WTC11 (cell line): ENCODE measurements at regions not wholly inside any gene's neighbourhood (a gene's known extent, or its start where the extent isn't known, plus 50 kb on each side); places are given as distances from the start of the nearest gene placed in this dataset.

ENCODE experiments used
- ATAC-seq: fragments of 200-7000 bp; cut with Tn5 transposase; 2 replicates; pipeline ENCODE4 v1.10.0; 2021; ENCODE audit warnings: mild to moderate bottlenecking, moderate library complexity
- CTCF ChIA-PET: fragments of 300-600 bp; sonication (Branson Sonifier 250); formaldehyde crosslinking; loops from one replicate; lab custom pipeline; 2021; ENCODE audit warnings: antibody characterized with exemption; lab: Charles Lee
- POLR2A ChIA-PET: fragments of 350-600 bp; sonication (Branson Sonifier 250); formaldehyde crosslinking; loops from one replicate; lab custom pipeline; 2021; ENCODE audit warnings: antibody characterized with exemption; lab: Charles Lee
- DNase-seq: peaks from one replicate; pipeline ENCODE4 v3.0.0; 2021; ENCODE audit warnings: low spot score
- H3K27ac Mint-ChIP-seq: 2 replicates; pipeline ENCODE4 v1.8.0; 2021; ENCODE audit warnings: mixed read lengths
- H3K27me3 Mint-ChIP-seq: 2 replicates; pipeline ENCODE4 v1.8.0; 2021; ENCODE audit warnings: low read depth, mild to moderate bottlenecking, moderate library complexity, mixed read lengths
- H3K36me3 Mint-ChIP-seq: 2 replicates; pipeline ENCODE4 v1.8.0; 2021; ENCODE audit warnings: mixed read lengths
- H3K4me1 Mint-ChIP-seq: 2 replicates; pipeline ENCODE4 v1.8.0; 2022; ENCODE audit warnings: mixed read lengths
- H3K4me3 Mint-ChIP-seq: 2 replicates; pipeline ENCODE4 v1.8.0; 2021; ENCODE audit warnings: mild to moderate bottlenecking, moderate library complexity, mixed read lengths
- H3K9me3 Mint-ChIP-seq: 2 replicates; pipeline ENCODE4 v1.8.0; 2021; ENCODE audit warnings: mixed read lengths
- AR ChIP-seq: fragments of 250-450 bp; sonication (Bioruptor Pico); IDR thresholded peaks from 2 replicates; pipeline ENCODE4 v1.9.0; 2021; ENCODE audit warnings: mild to moderate bottlenecking
- ATF3 ChIP-seq: sonication (generic); formaldehyde crosslinking; conservative IDR thresholded peaks from 2 replicates; pipeline ENCODE4 v1.8.1; 2022; ENCODE audit warnings: mild to moderate bottlenecking, missing genetic modification reagents
- CDX4 ChIP-seq: fragments of 250-450 bp; sonication (Bioruptor Pico); IDR thresholded peaks from 2 replicates; pipeline ENCODE4 v1.9.0; 2021; ENCODE audit warnings: moderate library complexity, mild to moderate bottlenecking, inconsistent platforms, borderline replicate concordance
- ELF4 ChIP-seq: sonication (generic); formaldehyde crosslinking; IDR thresholded peaks from 2 replicates; pipeline ENCODE4 v1.8.1; 2022; ENCODE audit warnings: low read depth, mild to moderate bottlenecking, moderate library complexity, missing genetic modification reagents
- ESRRA ChIP-seq: sonication (generic); formaldehyde crosslinking; IDR thresholded peaks from 2 replicates; pipeline ENCODE4 v1.8.1; 2022; ENCODE audit warnings: mild to moderate bottlenecking, missing genetic modification reagents, borderline replicate concordance
- FOXJ3 ChIP-seq: sonication (generic); formaldehyde crosslinking; IDR thresholded peaks from 2 replicates; pipeline ENCODE4 v1.9.0; 2021; ENCODE audit warnings: missing genetic modification reagents, mild to moderate bottlenecking, borderline replicate concordance
- FOXP4 ChIP-seq: sonication (generic); formaldehyde crosslinking; IDR thresholded peaks from 2 replicates; pipeline ENCODE4 v1.8.0; 2022; ENCODE audit warnings: mild to moderate bottlenecking, missing genetic modification reagents
- GTF2I ChIP-seq: fragments of 250-450 bp; sonication (Bioruptor Pico); conservative IDR thresholded peaks from 2 replicates; pipeline ENCODE4 v1.4.0; 2021; ENCODE audit warnings: mild to moderate bottlenecking
- NFATC4 ChIP-seq: fragments of 250-450 bp; sonication (Bioruptor Pico); IDR thresholded peaks from 2 replicates; pipeline ENCODE4 v1.9.0; 2021; ENCODE audit warnings: mild to moderate bottlenecking
- PRDM15 ChIP-seq: sonication (generic); formaldehyde crosslinking; IDR thresholded peaks from 2 replicates; pipeline ENCODE4 v1.8.0; 2022; ENCODE audit warnings: missing genetic modification reagents
- ZNF121 ChIP-seq: sonication (generic); formaldehyde crosslinking; IDR thresholded peaks from 2 replicates; pipeline ENCODE4 v1.8.0; 2023; ENCODE audit warnings: missing genetic modification reagents
- ZNF138 ChIP-seq: sonication (generic); formaldehyde crosslinking; conservative IDR thresholded peaks from 2 replicates; pipeline ENCODE4 v1.8.1; 2022; ENCODE audit warnings: mild to moderate bottlenecking, moderate library complexity, missing genetic modification reagents
- ZNF317 ChIP-seq: sonication (generic); formaldehyde crosslinking; IDR thresholded peaks from 2 replicates; pipeline ENCODE4 v1.8.1; 2023; ENCODE audit warnings: low read depth, mild to moderate bottlenecking, moderate library complexity, missing genetic modification reagents, borderline replicate concordance
- ZNF416 ChIP-seq: fragments of 250-450 bp; sonication (Bioruptor Pico); IDR thresholded peaks from 2 replicates; pipeline ENCODE4 v1.9.0; 2021; ENCODE audit warnings: mild to moderate bottlenecking, inconsistent platforms
- ZNF423 ChIP-seq: fragments of 250-450 bp; sonication (Bioruptor Pico); IDR thresholded peaks from 2 replicates; pipeline ENCODE4 v2.1.2; 2022; ENCODE audit warnings: mild to moderate bottlenecking, moderate library complexity
- ZNF512 ChIP-seq: sonication (generic); formaldehyde crosslinking; IDR thresholded peaks from 2 replicates; pipeline ENCODE4 v1.8.1; 2022; ENCODE audit warnings: missing genetic modification reagents, borderline replicate concordance

- peak overlapping the region; percentile 86 for H3K4me3 Mint-ChIP-seq
- no peak for TF ChIP-seq ATF3 (CRISPR knock-in tag)
- no peak for TF ChIP-seq ELF4 (CRISPR knock-in tag)
- TF ChIP-seq ZNF121 (CRISPR knock-in tag) = no peak
- TF ChIP-seq CDX4 = no peak
- TF ChIP-seq FOXJ3 (CRISPR knock-in tag) = no peak
- TF ChIP-seq PRDM15 (CRISPR knock-in tag) = no peak
- TF ChIP-seq ZNF317 (CRISPR knock-in tag) = no peak
- TF ChIP-seq ZNF423 (CRISPR knock-in tag) = no peak
- no peak for TF ChIP-seq ZNF512 (CRISPR knock-in tag)
- no peak for TF ChIP-seq ESRRA (CRISPR knock-in tag)
- no peak for TF ChIP-seq GTF2I (CRISPR knock-in tag)
- TF ChIP-seq NFATC4 (CRISPR knock-in tag) = no peak
- no peak for TF ChIP-seq ZNF416
- no peak for TF ChIP-seq AR (CRISPR knock-in tag)
- no peak for TF ChIP-seq FOXP4 (CRISPR knock-in tag)
- TF ChIP-seq ZNF138 (CRISPR knock-in tag) = no peak
- H3K36me3 Mint-ChIP-seq = no peaks in the 10 kb centered on the region
- H3K4me1 Mint-ChIP-seq = peaks cover 51% of the 10 kb centered on the region
- no peak overlapping the region for H3K27ac Mint-ChIP-seq
- no peak for DNase-seq
- H3K27me3 Mint-ChIP-seq = peaks cover 99% of the 10 kb centered on the region
- POLR2A ChIA-PET = no interaction called here
- CTCF ChIA-PET = interaction anchor here (0.7 to 9.4 kb wide), 14 partner anchors 9 to 601 kb away, joined by 3 to 302 read pairs (median 14); partner anchors contain the start of gene HSD17B12
- H3K9me3 Mint-ChIP-seq = no peaks in the 10 kb centered on the region
- ATAC-seq = no peak
These were observed 102.8 kb upstream of the HSD17B12 start for GRCh38 chr11:43577566-43578264.
